Duodenal mucosa (tissue), 2 donors: ENCODE measurements at regions not wholly inside any gene's neighbourhood (a gene's known extent, or its start where the extent isn't known, plus 50 kb on each side); places are given as distances from the start of the nearest gene placed in this dataset.
"Not testable (repeated sequence)": the region's sequence is repeated elsewhere in the genome, so short reads cannot be mapped to it uniquely, and the experiment has no call there.

ENCODE experiments used
- H3K27ac ChIP-seq: one replicate; pipeline ENCODE4 v1.7.0; 2013; ENCODE audit warnings: low read depth, low read length
- H3K27me3 ChIP-seq, 2 donors: one replicate each; pipeline ENCODE4 v1.7.0; 2013; ENCODE audit warnings: low read length in 2 of 2, control low read depth in 1 of 2; ENCODE audit not compliant: insufficient read depth in 2 of 2, control insufficient read depth in 1 of 2
- H3K36me3 ChIP-seq, 2 donors: one replicate each; pipeline ENCODE4 v1.7.0; 2013; ENCODE audit warnings: low read length in 2 of 2, control low read depth in 1 of 2; ENCODE audit not compliant: insufficient read depth in 2 of 2, control insufficient read depth in 1 of 2
- H3K4me1 ChIP-seq, 2 donors: one replicate each; pipeline ENCODE4 v1.7.0; 2013; ENCODE audit warnings: low read length in 2 of 2, control low read depth in 1 of 2; ENCODE audit not compliant: insufficient read depth in 2 of 2, control insufficient read depth in 1 of 2
- H3K4me3 ChIP-seq, 2 donors: one replicate each; pipeline ENCODE4 v1.7.0; 2013; ENCODE audit warnings: low read length in 2 of 2, low read depth in 1 of 2
- H3K9ac ChIP-seq, 2 donors: one replicate each; pipeline ENCODE4 v1.7.0; 2013; ENCODE audit warnings: low read length in 2 of 2, low read depth in 1 of 2
- H3K9me3 ChIP-seq, 2 donors: one replicate each; pipeline ENCODE4 v1.7.0; 2013; ENCODE audit warnings: low read length in 2 of 2, control low read depth in 1 of 2; ENCODE audit not compliant: control insufficient read depth in 1 of 2

- Histone ChIP-seq H3K27me3 (no peaks in the 10 kb centered on the region), H3K9me3 (no peaks in the 10 kb centered on the region), H3K36me3 (no peaks in the 10 kb centered on the region), H3K27ac (no peak overlapping the region), H3K4me1 (peaks cover 4 to 5% of the 10 kb centered on the region in 2 donors), H3K4me3 (no peak overlapping the region), H3K9ac (no peak overlapping the region)
Measured at GRCh38 chr2:120541553-120541932, 194.1 kb upstream of the GLI2 start.

GRCh38 chr2:120541972-120542670 is 193.5 kb upstream of the GLI2 start:
- H3K36me3 ChIP-seq, result no peaks in the 10 kb centered on the region
- no peak overlapping the region for H3K4me3 ChIP-seq
- H3K9me3 ChIP-seq, result no peaks in the 10 kb centered on the region
- no peak overlapping the region for H3K9ac ChIP-seq
- H3K4me1 ChIP-seq, result peaks cover 6 to 10% of the 10 kb centered on the region in 2 donors
- no peak overlapping the region for H3K27ac ChIP-seq
- H3K27me3 ChIP-seq, result no peaks in the 10 kb centered on the region

- no peaks in the 10 kb centered on the region for H3K36me3 ChIP-seq
- H3K27ac ChIP-seq, result no peak overlapping the region
- H3K27me3 ChIP-seq, result no peaks in the 10 kb centered on the region
- peaks cover 6 to 12% of the 10 kb centered on the region in 2 donors for H3K4me1 ChIP-seq
- no peaks in the 10 kb centered on the region for H3K9me3 ChIP-seq
- H3K9ac ChIP-seq, result no peak overlapping the region
- no peak overlapping the region for H3K4me3 ChIP-seq
Measured at GRCh38 chr2:120542911-120543527, 192.6 kb upstream of the GLI2 start.

GRCh38 chr2:120543899-120544298 is 191.8 kb upstream of the GLI2 start:
- Histone ChIP-seq H3K27me3 (no peaks in the 10 kb centered on the region), H3K4me3 (no peak overlapping the region), H3K4me1 (peaks cover 6 to 12% of the 10 kb centered on the region in 2 donors), H3K9me3 (no peaks in the 10 kb centered on the region), H3K27ac (no peak overlapping the region), H3K36me3 (no peaks in the 10 kb centered on the region), H3K9ac (no peak overlapping the region)

GRCh38 chr2:120544522-120544921 is 191.1 kb upstream of the GLI2 start:
- H3K4me3 ChIP-seq, result no peak overlapping the region
- no peak overlapping the region for H3K27ac ChIP-seq
- H3K4me1 ChIP-seq, result peaks cover 6 to 12% of the 10 kb centered on the region in 2 donors
- H3K36me3 ChIP-seq, result no peaks in the 10 kb centered on the region
- no peak overlapping the region for H3K9ac ChIP-seq
- no peaks in the 10 kb centered on the region for H3K9me3 ChIP-seq
- H3K27me3 ChIP-seq, result no peaks in the 10 kb centered on the region

GRCh38 chr2:120545007-120545406 is 190.7 kb upstream of the GLI2 start:
- not testable (repeated sequence) for H3K9me3 ChIP-seq, H3K36me3 ChIP-seq, H3K9ac ChIP-seq, H3K4me3 ChIP-seq, H3K27ac ChIP-seq, H3K27me3 ChIP-seq
- H3K4me1 ChIP-seq, result peaks cover 6 to 12% of the 10 kb centered on the region in 2 donors

- Histone ChIP-seq H3K4me3 (no peak overlapping the region), H3K9ac (no peak overlapping the region), H3K27ac (no peak overlapping the region), H3K4me1 (peaks cover 6 to 12% of the 10 kb centered on the region in 2 donors), H3K36me3 (no peaks in the 10 kb centered on the region), H3K27me3 (peaks cover 0 to 1% of the 10 kb centered on the region in 2 donors), H3K9me3 (no peaks in the 10 kb centered on the region)
Measured at GRCh38 chr2:120545521-120546047, 190.1 kb upstream of the GLI2 start.

GRCh38 chr2:120546048-120546864 is 189.4 kb upstream of the GLI2 start:
- Histone ChIP-seq H3K4me3 (no peak overlapping the region), H3K36me3 (no peaks in the 10 kb centered on the region), H3K27me3 (peaks cover 0 to 3% of the 10 kb centered on the region in 2 donors), H3K9ac (no peak overlapping the region), H3K9me3 (no peaks in the 10 kb centered on the region), H3K27ac (no peak overlapping the region), H3K4me1 (peaks cover 6 to 12% of the 10 kb centered on the region in 2 donors)

GRCh38 chr2:120546865-120547390 is 188.7 kb upstream of the GLI2 start:
- H3K36me3 ChIP-seq, result no peaks in the 10 kb centered on the region
- peaks cover 6 to 12% of the 10 kb centered on the region in 2 donors for H3K4me1 ChIP-seq
- H3K27me3 ChIP-seq, result peaks cover 0 to 3% of the 10 kb centered on the region in 2 donors
- H3K4me3 ChIP-seq, result no peak overlapping the region
- no peak overlapping the region for H3K27ac ChIP-seq
- no peaks in the 10 kb centered on the region for H3K9me3 ChIP-seq
- no peak overlapping the region for H3K9ac ChIP-seq

- Histone ChIP-seq H3K36me3 (no peaks in the 10 kb centered on the region), H3K27me3 (peaks cover 0 to 3% of the 10 kb centered on the region in 2 donors), H3K27ac (no peak overlapping the region), H3K4me1 (peaks cover 9 to 18% of the 10 kb centered on the region in 2 donors), H3K9ac (no peak overlapping the region), H3K9me3 (no peaks in the 10 kb centered on the region), H3K4me3 (no peak overlapping the region)
Measured at GRCh38 chr2:120547662-120548061, 188.0 kb upstream of the GLI2 start.
